GM12875 (cell line): ENCODE measurements at regions not wholly inside any gene's neighbourhood (a gene's known extent, or its start where the extent isn't known, plus 50 kb on each side); places are given as distances from the start of the nearest gene placed in this dataset.

Experiments
- H3K4me3 ChIP-seq: one replicate; pipeline ENCODE4 v1.5.1; 2011; ENCODE audit warnings: low read depth, low read length, control low read depth
- CTCF ChIP-seq: IDR thresholded peaks from 2 replicates; pipeline ENCODE4 v1.5.1; 2011; ENCODE audit warnings: low read depth, mild to moderate bottlenecking, control low read depth, inconsistent platforms, low read length, moderate library complexity, borderline replicate concordance; ENCODE audit not compliant: insufficient read depth

DNA sequence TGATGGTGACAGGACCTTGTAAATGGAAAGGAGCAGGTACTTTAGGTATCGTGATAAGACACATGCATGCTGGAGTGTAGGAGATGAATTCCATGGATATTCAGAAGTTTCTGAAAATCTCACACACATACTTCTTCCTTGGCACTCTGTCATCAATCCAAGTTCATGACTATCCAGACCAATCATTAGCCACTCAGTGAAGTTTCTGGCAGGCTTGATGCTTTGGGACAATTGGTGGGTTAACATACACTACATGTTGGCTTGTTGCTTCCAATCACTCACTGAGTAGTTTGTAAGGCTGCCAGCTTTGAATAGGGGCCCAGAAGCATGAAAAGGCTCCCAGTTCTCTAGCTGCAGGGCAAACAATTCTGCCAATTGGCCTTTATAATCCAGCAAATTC lies 147.6 kb downstream of the CEMIP2 start:
- TF ChIP-seq CTCF: no peak
- H3K4me3 ChIP-seq: no peak overlapping the region

- no peak overlapping the region for H3K4me3 ChIP-seq
- no peak for TF ChIP-seq CTCF
Observed at GRCh38 chr9:71620331-71620730, 148.0 kb downstream of the CEMIP2 start.

DNA sequence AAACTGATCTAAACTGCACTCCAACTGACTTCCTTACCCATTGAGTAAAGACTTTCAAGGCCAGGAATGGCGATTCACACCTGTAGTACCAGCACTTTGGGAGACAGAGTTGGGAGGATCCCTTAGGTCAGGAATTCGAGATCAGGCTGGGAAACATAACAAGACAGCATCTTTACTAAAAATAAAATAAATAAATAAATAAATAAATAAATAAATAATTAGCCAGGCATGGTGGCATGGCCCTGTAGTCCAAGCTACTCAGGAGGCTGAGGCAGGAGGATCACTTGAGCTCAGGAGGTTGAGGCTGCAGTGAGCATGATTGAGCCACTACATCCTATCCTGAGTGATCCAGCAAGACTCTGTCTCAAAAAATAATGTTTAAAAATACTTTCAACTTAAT lies 148.4 kb downstream of the CEMIP2 start:
- no peak overlapping the region for H3K4me3 ChIP-seq
- no peak for TF ChIP-seq CTCF

GRCh38 chr9:71614409-71615010 lies 153.8 kb downstream of the CEMIP2 start:
- no peak for TF ChIP-seq CTCF
- no peak overlapping the region for H3K4me3 ChIP-seq

GRCh38 chr9:71612889-71613288 lies 155.4 kb downstream of the CEMIP2 start:
- no peak overlapping the region for H3K4me3 ChIP-seq
- no peak for TF ChIP-seq CTCF

GRCh38 chr9:71609448-71609830 lies 158.9 kb downstream of the CEMIP2 start:
- H3K4me3 ChIP-seq: no peak overlapping the region
- no peak for TF ChIP-seq CTCF

DNA sequence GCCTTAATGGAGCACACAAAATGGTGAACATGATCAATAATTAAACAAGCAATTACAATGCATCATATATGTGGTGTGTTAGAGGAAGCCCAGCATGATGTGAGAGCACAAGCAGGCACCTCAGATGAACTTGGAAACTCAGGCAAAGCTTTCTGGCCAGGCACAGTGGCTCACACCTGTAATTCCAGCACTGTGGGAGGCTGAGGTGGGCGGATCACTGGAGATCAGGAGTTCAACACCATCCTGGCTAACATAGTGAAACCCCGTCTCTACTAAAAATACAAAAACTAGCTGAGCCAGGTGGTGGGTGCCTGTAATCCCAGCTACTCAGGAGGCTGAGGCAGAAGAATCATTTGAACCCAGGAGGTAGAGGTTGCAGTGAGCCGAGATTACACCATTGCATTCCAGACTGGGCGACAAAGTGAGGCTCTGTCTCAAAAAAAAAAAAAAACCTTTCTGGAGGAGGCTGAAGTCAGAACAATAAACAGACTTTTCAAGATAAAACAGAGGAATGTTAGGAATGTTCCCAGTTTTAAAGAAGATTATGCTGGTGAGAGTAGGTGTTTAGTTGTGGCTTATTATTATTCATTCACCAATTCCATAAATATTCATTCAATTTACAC lies 159.4 kb downstream of the CEMIP2 start:
- no peak for TF ChIP-seq CTCF
- no peak overlapping the region for H3K4me3 ChIP-seq
